Astrocyte of the spinal cord (primary cell): ENCODE measurements at regions not wholly inside any gene's neighbourhood (a gene's known extent, or its start where the extent isn't known, plus 50 kb on each side); places are given as distances from the start of the nearest gene placed in this dataset.

ENCODE experiments used
- DNase-seq: peaks from one replicate; pipeline ENCODE4 v3.0.0; 2011; ENCODE audit warnings: low read depth, low spot score
- H3K4me3 ChIP-seq: 2 replicates; pipeline ENCODE4 v1.5.1; 2011; ENCODE audit warnings: low read depth, mild to moderate bottlenecking, low read length, moderate library complexity
- in situ Hi-C: cut with HindIII; loops from 2 replicates; pipeline ENCODE4 v1.10.0; 2017; ENCODE audit warnings: low sequenced_read_pairs
- TF ChIP-seq, protein P1 (sequence below): IDR thresholded peaks from 2 replicates; pipeline ENCODE4 v1.5.1; 2012; ENCODE audit warnings: low read depth, mild to moderate bottlenecking, low read length, inconsistent platforms

DNA sequence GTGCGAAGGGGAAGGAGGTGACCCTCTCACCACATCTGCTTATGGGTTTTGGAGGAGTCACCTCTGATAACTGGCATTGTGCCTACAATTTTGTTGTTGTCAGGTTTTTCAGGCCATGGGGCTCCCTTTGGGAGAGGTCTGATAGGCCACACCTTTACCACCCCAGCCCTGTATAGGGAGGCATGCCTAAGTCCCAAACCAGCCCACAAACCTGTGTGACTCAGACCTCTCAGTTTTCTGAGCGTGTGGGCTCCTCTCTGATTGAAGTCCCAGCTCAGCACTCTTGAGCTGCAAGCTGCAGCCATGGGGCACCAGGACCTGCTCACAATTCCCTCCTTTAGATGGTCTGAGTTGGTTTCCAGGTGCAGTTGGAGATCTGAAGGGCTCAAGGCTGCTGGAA is 1429.3 kb upstream of the TMEM132C start:
- in situ Hi-C loops = no loop called here
- no peak for DNase-seq
- TF ChIP-seq, protein P1, sequence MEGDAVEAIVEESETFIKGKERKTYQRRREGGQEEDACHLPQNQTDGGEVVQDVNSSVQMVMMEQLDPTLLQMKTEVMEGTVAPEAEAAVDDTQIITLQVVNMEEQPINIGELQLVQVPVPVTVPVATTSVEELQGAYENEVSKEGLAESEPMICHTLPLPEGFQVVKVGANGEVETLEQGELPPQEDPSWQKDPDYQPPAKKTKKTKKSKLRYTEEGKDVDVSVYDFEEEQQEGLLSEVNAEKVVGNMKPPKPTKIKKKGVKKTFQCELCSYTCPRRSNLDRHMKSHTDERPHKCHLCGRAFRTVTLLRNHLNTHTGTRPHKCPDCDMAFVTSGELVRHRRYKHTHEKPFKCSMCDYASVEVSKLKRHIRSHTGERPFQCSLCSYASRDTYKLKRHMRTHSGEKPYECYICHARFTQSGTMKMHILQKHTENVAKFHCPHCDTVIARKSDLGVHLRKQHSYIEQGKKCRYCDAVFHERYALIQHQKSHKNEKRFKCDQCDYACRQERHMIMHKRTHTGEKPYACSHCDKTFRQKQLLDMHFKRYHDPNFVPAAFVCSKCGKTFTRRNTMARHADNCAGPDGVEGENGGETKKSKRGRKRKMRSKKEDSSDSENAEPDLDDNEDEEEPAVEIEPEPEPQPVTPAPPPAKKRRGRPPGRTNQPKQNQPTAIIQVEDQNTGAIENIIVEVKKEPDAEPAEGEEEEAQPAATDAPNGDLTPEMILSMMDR = no peak

DNA sequence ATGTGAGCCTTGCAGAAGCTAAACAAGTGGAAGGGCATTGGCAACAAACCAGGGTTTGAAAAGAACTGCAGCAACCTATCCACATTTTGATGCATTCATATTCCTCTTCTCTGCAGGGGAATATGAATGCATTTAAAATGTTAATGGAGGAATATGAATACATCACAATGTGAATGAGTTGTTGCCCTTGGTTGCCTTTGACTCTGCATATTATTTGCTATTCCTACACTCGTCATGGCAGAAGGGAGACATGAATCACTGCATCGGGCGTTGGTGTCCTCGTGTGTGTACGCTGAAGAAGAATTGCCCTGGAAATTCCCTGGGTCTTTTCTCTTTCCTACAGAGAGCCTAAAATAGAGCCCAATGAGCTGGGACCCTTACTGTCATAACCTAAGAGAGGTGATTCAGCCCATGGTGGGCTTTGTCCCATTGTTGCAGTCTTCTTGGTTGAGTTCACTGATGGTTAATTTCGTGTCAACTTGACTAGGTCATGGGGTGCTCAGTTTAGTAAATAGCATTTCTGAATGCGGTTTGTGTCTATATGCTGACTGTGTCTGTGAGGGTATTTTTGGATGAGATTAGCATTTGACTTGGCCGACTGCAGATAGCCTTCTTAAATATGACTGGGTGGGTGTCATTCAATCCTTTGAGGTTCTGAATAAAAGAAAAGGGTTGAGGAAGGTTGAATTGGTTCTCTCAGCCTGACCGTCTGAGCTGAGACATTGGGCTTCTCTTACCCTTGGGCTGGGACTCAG is 1422.9 kb upstream of the TMEM132C start:
- no peak overlapping the region for H3K4me3 ChIP-seq
- TF ChIP-seq, protein P1 = no peak
- no peak for DNase-seq
- in situ Hi-C loops = no loop called here

More for the DNA sequence above, 1429.3 kb upstream of the TMEM132C start:
- H3K4me3 ChIP-seq = no peak overlapping the region

DNA sequence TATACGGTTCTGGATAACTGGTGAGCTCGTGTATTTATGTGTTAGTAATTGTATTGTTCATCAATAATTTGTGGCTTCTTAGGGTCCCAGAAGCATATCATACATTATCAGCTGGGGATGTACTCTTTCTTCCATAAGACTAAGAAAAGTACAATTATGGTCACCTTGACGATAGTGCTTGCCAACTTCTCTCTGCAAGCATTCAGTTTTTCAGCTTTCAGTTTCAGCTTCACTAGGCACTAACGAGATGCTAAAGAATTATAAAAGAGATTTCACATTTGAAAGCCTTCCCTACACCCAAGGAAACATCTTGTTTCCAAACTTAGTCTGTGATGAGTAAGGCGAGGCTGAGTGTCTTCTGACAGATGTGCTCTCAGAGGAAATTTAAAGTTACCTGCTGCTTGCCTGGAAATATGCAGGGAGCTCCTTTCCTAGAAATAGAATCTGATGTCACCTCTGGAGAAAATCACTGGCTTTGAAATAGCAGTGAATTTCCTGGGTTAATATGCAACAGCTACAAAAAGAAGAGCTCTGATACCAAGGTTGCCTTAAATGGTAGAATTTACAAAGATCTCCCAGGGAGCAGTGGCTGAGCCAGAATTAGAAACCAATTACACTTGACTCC is 1419.9 kb upstream of the TMEM132C start:
- no peak overlapping the region for H3K4me3 ChIP-seq
- DNase-seq = no peak
- TF ChIP-seq, protein P1 = no peak
- in situ Hi-C loops = no loop called here

DNA sequence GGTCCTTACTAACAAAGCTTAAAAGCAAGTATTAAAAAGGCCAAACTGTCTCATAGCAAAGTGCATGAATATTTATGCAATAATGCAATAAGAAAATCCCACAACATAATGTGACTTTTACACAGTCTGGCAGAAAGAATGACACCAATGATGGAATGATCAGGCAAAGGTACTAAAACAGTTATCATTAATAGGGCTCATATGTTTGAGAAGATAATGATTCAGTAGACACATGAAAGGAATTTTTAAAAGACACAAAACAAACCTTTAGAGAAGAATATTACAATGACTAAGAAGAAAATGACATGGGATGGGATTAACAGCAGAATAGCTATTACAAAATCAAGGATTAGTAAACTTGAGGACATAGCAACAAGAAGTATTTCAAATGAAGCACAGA is 1411.2 kb upstream of the TMEM132C start:
- no peak overlapping the region for H3K4me3 ChIP-seq
- no peak for DNase-seq
- TF ChIP-seq, protein P1 = no peak
- in situ Hi-C loops = no loop called here

DNA sequence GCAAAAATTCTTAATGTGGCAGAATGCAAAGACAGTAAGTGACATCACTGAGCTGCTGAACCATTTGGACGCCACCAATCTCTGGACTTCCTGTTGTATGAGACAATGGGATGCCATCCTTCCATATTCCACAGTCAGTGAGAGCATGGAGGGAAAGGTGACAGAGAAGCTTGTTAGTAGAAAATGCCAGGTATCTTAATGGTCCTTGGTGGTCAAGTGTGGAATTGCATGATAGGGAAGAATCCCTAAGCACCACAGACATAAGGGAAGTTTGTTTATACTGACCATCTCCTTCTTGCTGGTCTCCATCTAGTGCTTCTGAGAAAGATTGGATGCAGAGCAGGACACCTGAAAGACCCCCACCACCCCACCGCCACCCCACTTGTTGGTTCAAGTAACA is 1410.0 kb upstream of the TMEM132C start:
- no peak overlapping the region for H3K4me3 ChIP-seq
- DNase-seq = no peak
- TF ChIP-seq, protein P1 = no peak
- in situ Hi-C loops = no loop called here

DNA sequence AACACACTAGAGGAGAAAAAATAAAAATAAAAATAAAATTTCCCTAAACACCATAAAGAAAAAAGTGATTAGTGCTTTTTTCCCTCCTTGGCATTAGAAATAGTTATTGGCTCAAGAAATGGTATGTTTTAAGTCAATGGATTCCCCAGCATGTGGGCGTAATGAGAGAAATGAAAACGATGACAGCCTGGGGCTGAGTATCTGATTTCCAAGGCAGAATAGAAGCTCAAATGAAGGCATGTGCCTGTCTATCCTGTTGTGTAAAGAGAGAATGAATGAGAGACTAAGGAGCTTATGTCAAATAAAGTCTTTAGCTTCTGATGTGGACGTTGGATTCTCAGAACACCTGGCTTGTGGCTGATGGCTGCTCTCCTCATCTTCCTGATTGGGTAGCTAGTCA is 1408.4 kb upstream of the TMEM132C start:
- TF ChIP-seq, protein P1 = no peak

More for the DNA sequence above, 1408.4 kb upstream of the TMEM132C start:
- DNase-seq = no peak
- in situ Hi-C loops = no loop called here
- H3K4me3 ChIP-seq = no peak overlapping the region
